OCI-LY1 (cell line): ENCODE measurements at regions not wholly inside any gene's neighbourhood (a gene's known extent, or its start where the extent isn't known, plus 50 kb on each side); places are given as distances from the start of the nearest gene placed in this dataset.

Experiments used
- CTCF ChIP-seq: fragments of 200-600 bp; sonication (generic), shearing (Covaris generic); IDR thresholded peaks from 2 replicates; pipeline ENCODE4 v1.5.1; 2017; ENCODE audit warnings: mild to moderate bottlenecking, antibody characterized with exemption, low read length, moderate library complexity, mixed read lengths
- EZH2 ChIP-seq: fragments of 200-600 bp; sonication (generic), shearing (Covaris generic); IDR thresholded peaks from 2 replicates; pipeline ENCODE4 v1.8.0; 2017; ENCODE audit warnings: borderline replicate concordance, mixed run types, mild to moderate bottlenecking, antibody characterized with exemption, low read length, moderate library complexity, mixed read lengths

- no peak for TF ChIP-seq CTCF
- TF ChIP-seq EZH2: no peak
Observed at GRCh38 chr5:18098691-18099090, 464.4 kb downstream of the TAF11L14 start.
